ENCODE measurements at regions not wholly inside any gene's neighbourhood (a gene's known extent, or its start where the extent isn't known, plus 50 kb on each side); places are given as distances from the start of the nearest gene placed in this dataset.
"Not testable (repeated sequence)": the region's sequence is repeated elsewhere in the genome, so short reads cannot be mapped to it uniquely, and the experiment has no call there.

- no peak for DNase-seq (ENCODE audit: low read depth)
Measured at GRCh38 chr20:11178946-11179654, 505.3 kb upstream of the JAG1 start.

- no peak for DNase-seq (ENCODE audit: low read depth)
Measured at GRCh38 chr20:11180186-11180585, 506.4 kb upstream of the JAG1 start.

GRCh38 chr20:11181129-11181528 lies 507.3 kb upstream of the JAG1 start:
- not testable (repeated sequence) for DNase-seq (ENCODE audit: low read depth)

- DNase-seq (ENCODE audit: low read depth), result no peak
Measured at GRCh38 chr20:11181966-11182365, 508.2 kb upstream of the JAG1 start.

- DNase-seq (ENCODE audit: low read depth), result no peak
Measured at GRCh38 chr20:11182720-11183119, 508.9 kb upstream of the JAG1 start.

- DNase-seq (ENCODE audit: low read depth), result no peak
Measured at GRCh38 chr20:11186301-11187008, 512.7 kb upstream of the JAG1 start.

- DNase-seq (ENCODE audit: low read depth), result no peak
Measured at GRCh38 chr20:11188843-11189603, 515.2 kb upstream of the JAG1 start.

- DNase-seq (ENCODE audit: low read depth), result no peak
Measured at GRCh38 chr20:11190741-11191140, 516.9 kb upstream of the JAG1 start.

- no peak for DNase-seq (ENCODE audit: low read depth)
Measured at GRCh38 chr20:11192106-11192505, 518.3 kb upstream of the JAG1 start.

- DNase-seq (ENCODE audit: low read depth), result no peak
Measured at GRCh38 chr20:11193241-11193640, 519.4 kb upstream of the JAG1 start.

GRCh38 chr20:11195169-11195568 lies 521.4 kb upstream of the JAG1 start:
- no peak for DNase-seq (ENCODE audit: low read depth)

GRCh38 chr20:11195899-11196558 lies 522.2 kb upstream of the JAG1 start:
- no peak for DNase-seq (ENCODE audit: low read depth)

- no peak for DNase-seq (ENCODE audit: low read depth)
Measured at GRCh38 chr20:11197851-11198250, 524.1 kb upstream of the JAG1 start.

- DNase-seq (ENCODE audit: low read depth), result no peak
Measured at GRCh38 chr20:11200423-11200822, 526.6 kb upstream of the JAG1 start.

GRCh38 chr20:11204926-11205768 lies 531.3 kb upstream of the JAG1 start:
- no peak for DNase-seq (ENCODE audit: low read depth)

GRCh38 chr20:11205769-11206362 lies 532.1 kb upstream of the JAG1 start:
- DNase-seq (ENCODE audit: low read depth), result no peak

- DNase-seq (ENCODE audit: low read depth), result peak; percentile 54
Measured at GRCh38 chr20:11207749-11208502, 534.1 kb upstream of the JAG1 start.

GRCh38 chr20:11210611-11211010 lies 536.8 kb upstream of the JAG1 start:
- DNase-seq (ENCODE audit: low read depth), result no peak

GRCh38 chr20:11212272-11212671 lies 538.5 kb upstream of the JAG1 start:
- no peak for DNase-seq (ENCODE audit: low read depth)

- DNase-seq (ENCODE audit: low read depth), result no peak
Measured at GRCh38 chr20:11212902-11213301, 539.1 kb upstream of the JAG1 start.
